OCI-LY3 (cell line): ENCODE measurements at regions not wholly inside any gene's neighbourhood (a gene's known extent, or its start where the extent isn't known, plus 50 kb on each side); places are given as distances from the start of the nearest gene placed in this dataset.

Experiments
- H2AFZ ChIP-seq: fragments of 200-600, 300-600 bp; shearing (Covaris generic); 2 replicates; pipeline ENCODE4 v1.6.0; 2014; ENCODE audit warnings: antibody characterized with exemption, low read depth, low read length
- H3K27ac ChIP-seq: fragments of 200-600, 300-600 bp; sonication (generic); 2 replicates; pipeline ENCODE4 v1.5.1; 2014; ENCODE audit warnings: mild to moderate bottlenecking, low read length, moderate library complexity, mixed read lengths
- H3K27me3 ChIP-seq: fragments of 200-600, 300-600 bp; sonication (generic); 2 replicates; pipeline ENCODE4 v1.6.1; 2014; ENCODE audit warnings: low read depth, low read length, mixed read lengths
- H3K36me3 ChIP-seq: fragments of 200-600, 300-600 bp; sonication (generic); replicated peaks from 2 replicates; pipeline ENCODE3; 2014; ENCODE audit warnings: low read depth, low read length, mixed read lengths
- H3K4me1 ChIP-seq: fragments of 300-600, 200-600 bp; sonication (generic); 2 replicates; pipeline ENCODE4 v1.6.1; 2014; ENCODE audit warnings: low read length, mixed read lengths
- H3K4me2 ChIP-seq: fragments of 200-600, 300-600 bp; sonication (generic); 2 replicates; pipeline ENCODE4 v1.6.1; 2014; ENCODE audit warnings: low read length, mixed read lengths
- H3K4me3 ChIP-seq: fragments of 300-600, 200-600 bp; sonication (generic); 2 replicates; pipeline ENCODE4 v1.5.1; 2014; ENCODE audit warnings: antibody characterized with exemption, mild to moderate bottlenecking, low read length, moderate library complexity
- H3K79me2 ChIP-seq: fragments of 300-600, 200-600 bp; shearing (Covaris generic); 2 replicates; pipeline ENCODE4 v1.6.1; 2014; ENCODE audit warnings: mild to moderate bottlenecking, low read length, mixed read lengths
- H3K9ac ChIP-seq: fragments of 300-600, 200-600 bp; shearing (Covaris generic); 2 replicates; pipeline ENCODE4 v1.6.0; 2014; ENCODE audit warnings: mild to moderate bottlenecking, low read length, moderate library complexity
- H3K9me3 ChIP-seq: fragments of 200-600, 300-600 bp; shearing (Covaris generic); 2 replicates; pipeline ENCODE4 v1.6.1; 2014; ENCODE audit warnings: low read length, mixed read lengths; ENCODE audit not compliant: insufficient read depth
- H4K20me1 ChIP-seq: fragments of 200-600, 300-600 bp; sonication (generic); 2 replicates; pipeline ENCODE4 v1.6.1; 2016; ENCODE audit warnings: low read length, mixed read lengths; ENCODE audit not compliant: insufficient read depth
- EZH2phosphoT487 ChIP-seq: fragments of 200-600 bp; shearing (Covaris generic); IDR thresholded peaks from 2 replicates; pipeline ENCODE4 v1.6.1; 2018; ENCODE audit warnings: antibody characterized with exemption, mixed run types, low read depth
- TF ChIP-seq, protein P1 (sequence below): fragments of 200-600, 300-600 bp; sonication (generic); IDR thresholded peaks from 2 replicates; pipeline ENCODE4 v1.5.1; 2014; ENCODE audit warnings: antibody characterized with exemption, low read length, low read depth

DNA sequence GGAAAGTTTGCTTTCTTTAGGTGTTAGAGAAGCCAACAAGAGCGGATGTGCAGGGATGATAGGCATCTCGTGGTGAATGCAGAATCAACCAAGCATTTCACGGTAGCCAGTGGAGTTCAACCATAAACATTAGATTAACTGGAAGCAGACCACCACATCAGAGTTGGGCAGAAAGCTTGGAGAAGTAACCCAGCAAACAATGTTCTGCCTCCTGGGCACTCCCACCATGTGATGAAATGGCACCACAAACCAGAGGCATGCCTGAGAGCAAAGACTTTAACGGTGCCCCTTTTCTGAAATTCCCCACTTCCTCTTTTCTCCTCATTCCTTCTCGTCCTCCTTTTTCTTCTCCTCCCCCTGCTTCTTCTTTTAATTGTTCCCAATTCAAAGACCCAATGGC, 193.5 kb upstream of the ANKFN1 start:
- no peak overlapping the region for H3K4me3 ChIP-seq
- no peaks in the 10 kb centered on the region for H3K36me3 ChIP-seq
- H3K9ac ChIP-seq: no peak overlapping the region
- H3K79me2 ChIP-seq: no peaks in the 10 kb centered on the region
- peaks cover 2% of the 10 kb centered on the region; the same call in 1 of the 2 replicates for H3K27me3 ChIP-seq
- 0 out of 2 replicates have a peak, but pooled peaks cover 4% of the 10 kb centered on the region for H3K4me1 ChIP-seq
- no peaks in the 10 kb centered on the region for H4K20me1 ChIP-seq
- no peaks in the 10 kb centered on the region for H3K9me3 ChIP-seq
- H3K4me2 ChIP-seq: no peak overlapping the region
- no peak overlapping the region for H2AFZ ChIP-seq
- TF ChIP-seq EZH2phosphoT487: no peak
- TF ChIP-seq, protein P1, sequence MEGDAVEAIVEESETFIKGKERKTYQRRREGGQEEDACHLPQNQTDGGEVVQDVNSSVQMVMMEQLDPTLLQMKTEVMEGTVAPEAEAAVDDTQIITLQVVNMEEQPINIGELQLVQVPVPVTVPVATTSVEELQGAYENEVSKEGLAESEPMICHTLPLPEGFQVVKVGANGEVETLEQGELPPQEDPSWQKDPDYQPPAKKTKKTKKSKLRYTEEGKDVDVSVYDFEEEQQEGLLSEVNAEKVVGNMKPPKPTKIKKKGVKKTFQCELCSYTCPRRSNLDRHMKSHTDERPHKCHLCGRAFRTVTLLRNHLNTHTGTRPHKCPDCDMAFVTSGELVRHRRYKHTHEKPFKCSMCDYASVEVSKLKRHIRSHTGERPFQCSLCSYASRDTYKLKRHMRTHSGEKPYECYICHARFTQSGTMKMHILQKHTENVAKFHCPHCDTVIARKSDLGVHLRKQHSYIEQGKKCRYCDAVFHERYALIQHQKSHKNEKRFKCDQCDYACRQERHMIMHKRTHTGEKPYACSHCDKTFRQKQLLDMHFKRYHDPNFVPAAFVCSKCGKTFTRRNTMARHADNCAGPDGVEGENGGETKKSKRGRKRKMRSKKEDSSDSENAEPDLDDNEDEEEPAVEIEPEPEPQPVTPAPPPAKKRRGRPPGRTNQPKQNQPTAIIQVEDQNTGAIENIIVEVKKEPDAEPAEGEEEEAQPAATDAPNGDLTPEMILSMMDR: no peak
- no peak overlapping the region for H3K27ac ChIP-seq

DNA sequence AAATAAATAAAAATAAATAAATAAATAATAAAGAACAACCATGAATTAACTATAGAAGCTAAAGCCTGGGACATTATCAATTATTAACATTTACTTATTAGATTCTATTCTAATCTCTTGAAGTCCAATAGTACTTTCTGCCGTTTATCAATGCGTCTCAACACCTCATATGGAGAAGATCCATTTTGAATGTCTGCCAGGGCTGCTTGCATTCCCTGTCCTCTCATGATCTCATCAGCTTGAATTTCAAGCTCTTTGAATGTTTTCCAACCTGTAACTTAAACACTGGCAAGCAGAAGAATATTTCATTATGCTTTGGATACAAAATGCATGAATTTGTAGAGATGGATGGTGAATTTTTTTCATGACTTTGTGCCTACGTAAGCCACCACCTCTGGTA, 191.9 kb upstream of the ANKFN1 start:
- Histone ChIP-seq H3K27me3 (peaks cover 2% of the 10 kb centered on the region; the same call in 1 of the 2 replicates), H3K36me3 (no peaks in the 10 kb centered on the region), H4K20me1 (no peaks in the 10 kb centered on the region), H3K4me2 (no peak overlapping the region), H3K4me1 (0 out of 2 replicates have a peak, but pooled peaks cover 4% of the 10 kb centered on the region), H3K9ac (no peak overlapping the region), H3K79me2 (no peaks in the 10 kb centered on the region), H3K9me3 (no peaks in the 10 kb centered on the region), H2AFZ (no peak overlapping the region), H3K27ac (no peak overlapping the region), H3K4me3 (no peak overlapping the region)
- TF ChIP-seq, protein P1: no peak
- no peak for TF ChIP-seq EZH2phosphoT487

DNA sequence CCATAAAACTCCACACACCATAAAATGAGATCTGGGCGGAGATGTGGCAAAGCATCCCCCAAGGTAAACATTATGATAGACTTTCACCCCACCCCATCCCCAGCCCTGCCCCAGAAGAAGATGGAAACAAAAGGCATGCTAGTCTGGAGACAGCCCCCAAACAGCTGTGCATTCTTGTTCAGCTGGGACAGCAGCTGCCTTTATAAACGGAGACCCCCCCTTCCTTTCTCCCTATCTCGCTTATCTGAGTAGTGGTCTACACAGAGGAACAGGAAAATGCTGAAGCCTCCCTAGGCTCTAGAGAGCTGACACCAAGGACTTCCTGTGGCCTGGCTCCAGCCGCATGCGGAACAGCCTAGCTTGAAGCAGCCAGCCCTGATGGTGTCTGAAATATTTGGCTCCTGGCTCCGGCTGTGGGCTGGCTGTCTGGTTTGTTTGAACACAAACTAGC, 190.3 kb upstream of the ANKFN1 start:
- H3K27ac ChIP-seq: no peak overlapping the region
- H2AFZ ChIP-seq: no peak overlapping the region
- 0 out of 2 replicates have a peak, but pooled peaks cover 4% of the 10 kb centered on the region for H3K4me1 ChIP-seq

DNA sequence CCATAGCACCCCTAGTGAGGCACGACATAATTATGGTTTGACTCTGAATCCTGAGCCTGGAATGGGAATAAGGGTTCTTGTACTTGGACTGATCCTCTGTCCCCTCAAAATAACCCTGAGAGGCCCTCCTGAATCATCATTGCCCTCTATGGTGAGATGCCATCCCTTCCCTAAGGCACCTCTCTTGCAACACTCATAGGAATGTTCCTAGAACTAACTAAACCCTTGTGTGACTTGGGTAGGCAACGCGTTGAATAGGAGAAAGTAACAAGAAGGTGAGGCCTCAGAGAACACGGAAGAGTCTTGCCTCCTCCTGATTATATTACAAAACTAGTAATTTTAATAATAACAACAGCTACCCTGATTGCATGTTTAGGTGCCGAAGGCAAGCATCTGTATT, 189.1 kb upstream of the ANKFN1 start:
- H3K79me2 ChIP-seq: no peaks in the 10 kb centered on the region
- H2AFZ ChIP-seq: no peak overlapping the region
- no peaks in the 10 kb centered on the region for H3K36me3 ChIP-seq
- H3K9ac ChIP-seq: no peak overlapping the region
- H3K27me3 ChIP-seq: no peaks in the 10 kb centered on the region; the same call in 1 of the 2 replicates
- no peak overlapping the region for H3K27ac ChIP-seq
- no peaks in the 10 kb centered on the region for H3K9me3 ChIP-seq
- no peak overlapping the region for H3K4me3 ChIP-seq
- 0 out of 2 replicates have a peak, but pooled peaks cover 4% of the 10 kb centered on the region for H3K4me1 ChIP-seq
- no peaks in the 10 kb centered on the region for H4K20me1 ChIP-seq
- TF ChIP-seq, protein P1: no peak
- no peak for TF ChIP-seq EZH2phosphoT487
- H3K4me2 ChIP-seq: no peak overlapping the region

More for the DNA sequence above, 190.3 kb upstream of the ANKFN1 start:
- H3K4me3 ChIP-seq: no peak overlapping the region
- TF ChIP-seq, protein P1: no peak
- TF ChIP-seq EZH2phosphoT487: no peak
- no peak overlapping the region for H3K9ac ChIP-seq
- H3K36me3 ChIP-seq: no peaks in the 10 kb centered on the region
- H3K9me3 ChIP-seq: no peaks in the 10 kb centered on the region
- peaks cover under 1% of the 10 kb centered on the region; the same call in 1 of the 2 replicates for H3K27me3 ChIP-seq
- no peak overlapping the region for H3K4me2 ChIP-seq
- H4K20me1 ChIP-seq: no peaks in the 10 kb centered on the region
- no peaks in the 10 kb centered on the region for H3K79me2 ChIP-seq
